EH (cell line): ENCODE measurements at regions not wholly inside any gene's neighbourhood (a gene's known extent, or its start where the extent isn't known, plus 50 kb on each side); places are given as distances from the start of the nearest gene placed in this dataset.

ENCODE experiments used
- DNase-seq: peaks from one replicate; pipeline ENCODE4 v3.0.0-alpha.2; 2015; ENCODE audit warnings: low read depth

GRCh38 chr3:177599837-177600236, 402.6 kb upstream of the TBL1XR1 start:
- no peak for DNase-seq

GRCh38 chr3:177600411-177600810, 403.1 kb upstream of the TBL1XR1 start:
- no peak for DNase-seq

- DNase-seq, result no peak
Observed at GRCh38 chr3:177601152-177601551, 403.9 kb upstream of the TBL1XR1 start.

DNA sequence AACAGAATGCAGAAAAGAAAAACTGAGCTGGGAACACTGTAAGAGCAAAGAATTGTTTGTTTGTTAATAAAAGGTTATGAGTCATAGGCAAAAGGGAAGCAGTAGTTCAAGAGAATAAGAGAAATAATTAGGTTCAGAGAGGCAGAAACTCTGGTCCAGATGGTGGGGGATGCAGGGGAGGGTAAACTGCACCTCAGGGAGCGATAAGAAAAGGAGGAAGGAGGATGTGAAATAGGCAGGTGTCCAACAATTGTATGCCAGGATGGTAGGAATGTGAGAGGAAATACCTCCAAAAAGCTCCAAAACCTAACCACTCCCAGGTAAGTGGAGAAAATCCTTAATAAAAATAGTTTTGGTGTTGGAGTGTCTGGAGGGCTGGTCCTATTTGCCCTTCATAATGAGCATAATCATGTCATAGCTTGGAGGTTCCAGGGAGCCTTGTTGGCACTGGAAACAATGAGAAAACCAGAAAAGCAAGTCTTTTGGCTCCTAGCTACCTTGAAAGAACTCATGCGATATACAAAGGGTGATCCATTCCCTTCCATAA, 405.4 kb upstream of the TBL1XR1 start:
- no peak for DNase-seq

DNA sequence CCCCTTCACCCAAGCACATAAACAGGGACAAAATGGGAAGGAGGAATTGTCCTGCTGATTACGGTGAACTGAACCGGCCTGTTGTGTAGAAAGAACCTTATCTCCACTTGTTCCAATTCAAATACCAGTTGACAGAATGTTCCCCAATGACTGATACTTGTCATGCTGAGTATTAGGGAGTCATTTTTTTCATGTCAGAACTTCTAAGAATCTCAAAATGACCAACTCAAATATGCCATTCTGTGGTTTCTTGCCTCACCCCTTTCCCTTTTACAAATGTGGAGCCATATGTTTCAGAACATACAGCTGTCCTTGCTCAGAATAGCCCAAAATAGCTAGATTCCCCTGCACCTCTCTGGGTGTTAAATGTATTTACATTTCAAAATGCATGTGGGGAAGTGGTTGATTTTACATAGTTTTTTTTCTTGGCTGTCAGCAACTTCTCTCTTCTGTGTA, 405.9 kb upstream of the TBL1XR1 start:
- no peak for DNase-seq

- DNase-seq, result no peak
Observed at GRCh38 chr3:177604181-177604580, 406.9 kb upstream of the TBL1XR1 start.

DNA sequence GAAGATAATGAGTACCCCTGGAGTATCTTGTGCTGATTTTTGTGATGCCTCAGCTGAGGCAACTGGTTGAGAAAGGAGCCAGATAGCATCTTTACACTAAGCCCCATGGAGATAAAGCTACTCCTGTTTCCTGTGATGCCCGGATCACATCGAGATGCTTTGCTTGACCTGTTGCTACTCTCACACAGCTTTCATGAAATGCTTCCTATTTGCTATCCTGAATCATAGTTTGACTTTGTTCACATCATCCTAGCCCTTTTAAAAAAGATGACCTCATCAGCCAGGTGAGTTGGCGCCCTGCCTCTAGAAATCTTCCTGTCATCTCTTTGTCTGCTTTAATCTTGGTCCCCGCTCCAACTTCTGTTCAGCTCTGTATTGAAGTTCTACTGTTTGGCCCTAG, 409.6 kb upstream of the TBL1XR1 start:
- no peak for DNase-seq

DNA sequence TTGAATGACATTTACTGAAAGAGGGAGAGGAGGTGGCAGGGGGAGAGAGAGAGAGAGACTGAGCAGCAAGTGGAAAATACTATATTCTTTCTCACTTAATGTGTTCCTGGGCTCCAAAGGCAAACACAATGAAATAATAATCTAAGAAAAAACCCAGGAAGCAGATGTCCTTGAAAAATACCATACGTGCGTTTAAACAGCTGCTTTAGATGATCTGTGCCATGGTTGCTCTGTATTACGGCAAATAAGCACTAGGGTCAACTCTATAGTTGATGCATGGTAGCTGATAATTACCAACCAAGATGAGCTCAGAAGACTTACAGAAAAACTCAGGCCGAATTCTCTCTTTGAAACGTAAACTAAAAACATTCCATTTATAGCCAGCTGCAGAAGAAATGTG, 410.3 kb upstream of the TBL1XR1 start:
- DNase-seq, result no peak

DNA sequence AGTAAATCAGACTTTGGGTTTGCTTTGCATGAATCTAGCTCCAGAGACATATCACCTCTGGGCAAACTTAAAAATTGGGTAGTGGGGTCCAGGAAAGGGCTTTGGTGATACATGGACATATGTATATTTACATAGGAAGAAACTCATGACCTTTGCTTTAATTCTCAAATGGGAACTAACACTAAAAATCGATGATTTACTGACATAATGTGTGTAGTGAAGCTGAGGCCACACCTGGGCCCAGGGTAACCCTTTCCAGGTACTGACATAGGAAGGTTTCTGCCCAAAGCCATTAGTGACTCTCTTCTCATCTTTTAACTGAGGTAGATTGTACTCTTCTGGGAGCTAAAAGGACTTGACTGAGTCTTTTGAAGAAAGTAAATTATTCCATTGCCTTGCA, 411.2 kb upstream of the TBL1XR1 start:
- DNase-seq, result no peak

- no peak for DNase-seq
Observed at GRCh38 chr3:177609613-177610012, 412.3 kb upstream of the TBL1XR1 start.

DNA sequence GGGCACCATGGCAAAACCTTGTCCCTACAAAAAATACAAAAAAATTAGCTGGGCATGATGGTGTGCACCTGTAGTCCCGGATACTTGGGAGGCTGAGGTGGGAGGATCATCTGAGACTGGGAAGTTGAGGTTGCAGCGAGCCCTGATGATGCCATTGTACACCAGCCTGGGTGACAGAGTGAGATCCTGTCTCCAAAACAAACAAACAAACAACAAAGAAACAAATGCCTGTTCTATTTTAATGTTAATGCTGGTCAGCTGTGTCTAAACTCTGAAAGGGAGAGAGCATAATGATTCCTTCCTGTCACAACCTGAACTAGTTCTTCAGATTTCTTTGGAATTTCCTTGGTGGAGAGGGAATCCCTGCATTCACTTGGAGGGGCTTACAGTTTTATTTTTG, 413.0 kb upstream of the TBL1XR1 start:
- no peak for DNase-seq

DNA sequence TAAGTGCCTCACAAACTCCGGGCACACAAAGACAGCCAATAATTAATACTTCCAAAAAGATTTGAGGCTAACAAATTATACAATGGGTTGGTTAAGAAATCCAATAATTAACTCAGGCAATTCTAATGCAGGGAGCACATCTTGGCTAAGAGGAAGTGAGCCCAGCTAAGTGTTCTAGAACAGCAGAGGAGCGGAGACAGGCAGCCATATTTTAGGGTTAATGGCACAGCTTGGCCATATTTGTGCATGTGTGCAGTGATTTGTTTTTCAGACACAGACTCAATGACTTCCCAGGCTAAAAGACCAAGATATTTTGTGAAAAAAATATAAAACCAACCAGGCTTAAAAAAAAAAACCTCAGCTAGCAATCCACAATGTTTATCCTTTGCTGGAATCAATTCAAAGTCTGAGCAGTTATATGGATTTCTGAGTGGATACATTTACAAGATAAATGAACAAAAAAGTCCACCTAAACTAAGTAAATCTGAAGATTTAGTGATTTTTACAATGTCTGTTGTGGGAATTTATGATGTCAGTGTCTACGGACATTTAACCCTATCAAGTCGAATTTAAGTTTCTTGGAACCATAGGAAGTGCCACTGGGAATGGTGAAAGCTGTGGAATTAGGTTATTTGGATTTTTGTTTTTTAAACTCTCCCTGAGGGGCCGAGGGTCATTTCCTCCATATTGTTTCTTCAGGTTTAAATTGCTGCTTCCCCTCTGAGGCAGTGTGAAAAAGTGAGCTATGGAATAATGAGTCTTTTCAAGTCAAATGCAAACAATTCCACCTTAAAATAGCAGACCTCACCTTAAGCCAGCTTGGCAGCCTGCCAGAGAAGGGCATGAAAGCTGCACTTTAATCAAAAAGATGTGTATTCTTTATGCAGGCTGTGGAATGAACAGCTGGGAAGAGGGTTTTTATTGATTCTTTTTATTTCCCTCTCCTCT, 413.7 kb upstream of the TBL1XR1 start:
- no peak for DNase-seq

DNA sequence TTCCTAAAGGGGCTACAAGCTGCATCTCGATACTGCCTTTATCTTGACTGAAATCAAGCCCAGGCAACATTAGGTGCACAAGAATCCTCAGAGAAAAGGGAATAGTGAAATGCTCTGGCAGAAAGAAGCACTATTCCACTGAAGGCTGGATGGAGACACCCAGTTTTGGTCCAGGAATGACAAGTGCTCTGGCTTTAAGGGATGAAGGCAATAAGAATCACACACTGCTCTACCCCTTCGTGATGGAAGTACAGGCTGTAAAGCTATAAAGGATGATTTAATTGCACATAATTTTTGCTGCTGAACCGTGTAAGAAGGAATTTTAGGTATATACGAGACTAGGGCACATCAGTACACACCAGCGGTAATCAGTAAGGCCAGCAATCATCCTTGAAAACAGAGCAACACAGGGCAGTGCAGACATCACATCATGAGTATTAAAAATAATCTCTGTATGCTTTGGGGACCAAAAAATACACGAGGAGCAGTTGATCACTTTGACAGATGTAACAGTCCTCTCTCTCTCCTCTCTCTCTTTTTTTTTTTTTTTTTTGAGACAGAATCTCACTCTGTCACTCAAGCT, 414.6 kb upstream of the TBL1XR1 start:
- no peak for DNase-seq

- no peak for DNase-seq
Observed at GRCh38 chr3:177613901-177614300, 416.6 kb upstream of the TBL1XR1 start.

DNA sequence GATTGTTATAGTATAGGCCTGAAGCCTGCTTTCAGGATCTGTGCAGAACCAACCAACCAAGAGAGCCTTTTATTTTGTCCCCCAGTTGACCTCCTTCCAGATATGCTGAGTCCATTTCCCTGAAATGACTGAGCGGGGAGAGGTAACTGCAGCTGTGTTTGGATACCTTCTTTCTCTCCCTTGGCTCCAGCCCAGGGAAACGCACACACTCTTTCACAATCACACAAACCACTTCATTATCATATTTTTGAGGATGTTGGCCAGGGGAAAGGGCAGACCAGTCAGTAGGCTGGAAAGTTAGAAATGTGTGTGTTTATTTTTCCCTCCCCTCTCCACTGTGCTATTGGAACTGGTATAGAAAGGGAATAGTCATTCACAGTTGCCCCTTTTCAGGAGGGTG, 417.7 kb upstream of the TBL1XR1 start:
- DNase-seq, result peak; percentile 81

GRCh38 chr3:177618873-177619733, 421.8 kb upstream of the TBL1XR1 start:
- peak; percentile 70 for DNase-seq

GRCh38 chr3:177620073-177620472, 422.8 kb upstream of the TBL1XR1 start:
- no peak for DNase-seq

- DNase-seq, result peak; percentile 59
Observed at GRCh38 chr3:177622520-177622919, 425.2 kb upstream of the TBL1XR1 start.

GRCh38 chr3:177622982-177623617, 425.8 kb upstream of the TBL1XR1 start:
- DNase-seq, result no peak

DNA sequence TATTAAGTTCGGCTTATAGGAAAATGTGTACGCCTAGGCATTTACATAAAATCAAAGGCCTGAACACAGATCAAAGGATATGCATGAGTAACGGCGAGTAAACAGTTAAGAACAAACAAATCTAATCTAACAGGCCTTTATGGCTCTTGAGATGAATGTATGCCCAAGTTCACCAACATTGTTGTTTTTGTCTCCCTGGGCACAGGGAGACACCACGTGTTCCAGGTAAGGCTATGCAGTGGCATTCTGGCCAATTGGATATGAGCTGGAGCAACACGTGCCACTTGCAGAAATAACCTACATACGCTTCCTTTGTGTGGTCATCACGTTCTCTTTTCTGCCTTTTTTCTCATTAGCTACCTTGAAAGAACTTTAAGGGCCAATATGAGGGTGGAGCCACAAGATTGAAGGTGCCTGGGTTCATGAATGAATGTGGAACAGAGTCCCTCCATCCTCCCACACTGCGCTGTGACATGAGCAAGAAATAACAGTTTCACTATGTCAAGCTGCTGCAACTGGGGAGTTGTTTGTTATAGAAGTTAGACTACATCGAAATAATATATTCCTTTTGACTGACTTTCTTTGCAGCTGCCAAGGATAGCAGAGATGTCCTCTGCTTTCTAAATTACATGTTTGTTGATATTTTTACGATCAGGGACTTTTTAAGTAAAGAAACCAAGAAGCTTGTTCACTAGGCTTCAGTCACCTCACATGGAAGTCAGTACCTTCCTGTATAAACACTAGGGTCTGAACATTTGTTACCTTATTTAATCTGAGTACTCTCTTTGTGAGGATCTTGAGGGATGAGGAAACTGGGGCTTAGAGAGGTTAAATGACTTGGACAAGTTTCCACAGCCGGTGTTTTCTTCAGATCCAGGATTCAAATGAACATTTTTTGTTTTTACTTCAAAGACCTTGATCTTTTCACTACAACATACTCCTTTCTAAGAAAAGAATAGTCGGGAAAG, 427.5 kb upstream of the TBL1XR1 start:
- DNase-seq, result no peak

DNA sequence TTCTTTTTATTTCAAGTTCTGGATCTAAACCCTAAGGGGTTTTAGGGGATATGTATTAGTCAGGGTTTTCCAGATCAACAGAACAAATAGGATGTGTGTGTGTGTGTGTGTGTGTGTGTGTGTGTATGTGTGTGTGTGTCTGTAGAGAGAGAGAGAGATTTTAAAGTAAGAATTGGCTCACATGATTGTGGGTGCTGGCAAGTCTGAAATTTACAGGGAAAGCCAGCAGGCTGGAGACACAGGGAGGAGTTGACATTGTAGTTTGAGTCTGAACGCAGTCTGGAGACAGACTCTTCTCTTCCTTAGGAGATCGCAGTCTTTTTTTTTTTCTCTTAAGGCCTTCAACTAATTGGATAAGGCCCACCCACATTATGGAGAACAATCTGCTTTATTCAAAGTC, 428.8 kb upstream of the TBL1XR1 start:
- DNase-seq, result no peak
